IPS-18a (cell line): ENCODE measurements at regions not wholly inside any gene's neighbourhood (a gene's known extent, or its start where the extent isn't known, plus 50 kb on each side); places are given as distances from the start of the nearest gene placed in this dataset.
A peak's percentile ranks its signal among the peaks of the same experiment; 100 is the strongest.

ENCODE experiments used
- H3K27ac ChIP-seq: one replicate; pipeline ENCODE4 v1.5.1; 2013; ENCODE audit warnings: low read length
- H3K27me3 ChIP-seq: one replicate; pipeline ENCODE4 v1.6.1; 2013; ENCODE audit warnings: mild to moderate bottlenecking, low read length; ENCODE audit not compliant: control insufficient read depth, insufficient read depth
- H3K36me3 ChIP-seq: one replicate; pipeline ENCODE4 v1.6.1; 2013; ENCODE audit warnings: low read depth, low read length; ENCODE audit not compliant: control insufficient read depth
- H3K4me1 ChIP-seq: one replicate; pipeline ENCODE4 v1.6.1; 2013; ENCODE audit warnings: low read depth, low read length; ENCODE audit not compliant: control insufficient read depth
- H3K4me3 ChIP-seq: one replicate; pipeline ENCODE4 v1.5.1; 2013; ENCODE audit warnings: low read length
- H3K9ac ChIP-seq: one replicate; pipeline ENCODE4 v1.6.1; 2013; ENCODE audit warnings: mild to moderate bottlenecking, low read length, moderate library complexity
- H3K9me3 ChIP-seq: one replicate; pipeline ENCODE4 v1.6.1; 2013; ENCODE audit warnings: low read depth, low read length; ENCODE audit not compliant: control insufficient read depth

GRCh38 chr6:141153563-141153962 lies 979.2 kb upstream of the GJE1 start:
- Histone ChIP-seq H3K27me3 (no peaks in the 10 kb centered on the region), H3K27ac (peak overlapping the region; percentile 96), H3K9ac (peak overlapping the region; percentile 74), H3K36me3 (no peaks in the 10 kb centered on the region), H3K4me1 (peaks cover 15% of the 10 kb centered on the region), H3K9me3 (peaks cover 13% of the 10 kb centered on the region), H3K4me3 (peak overlapping the region; percentile 30)

DNA sequence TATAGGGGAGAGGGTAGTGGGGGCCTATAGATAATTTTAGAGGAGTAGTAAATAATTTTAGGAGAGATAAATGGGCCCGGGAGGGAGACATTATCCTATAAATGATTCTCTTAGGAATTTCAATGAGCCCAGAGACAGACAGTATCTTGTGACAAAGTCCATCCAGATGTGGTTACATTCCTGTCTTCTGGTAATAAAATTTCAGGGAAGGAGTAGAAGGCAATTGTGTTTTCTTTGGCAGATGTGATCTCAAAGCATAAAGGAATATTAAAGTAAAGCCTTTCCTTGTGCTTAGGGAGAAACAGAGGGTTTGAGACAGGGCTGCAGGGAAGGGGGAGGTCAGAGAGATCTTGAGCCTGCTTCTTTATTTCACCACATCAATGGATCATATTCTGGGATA lies 979.8 kb upstream of the GJE1 start:
- peak overlapping the region; percentile 96 for H3K27ac ChIP-seq
- peak overlapping the region; percentile 27 for H3K4me3 ChIP-seq
- H3K27me3 ChIP-seq, result no peaks in the 10 kb centered on the region
- H3K4me1 ChIP-seq, result peaks cover 15% of the 10 kb centered on the region
- H3K36me3 ChIP-seq, result no peaks in the 10 kb centered on the region
- peaks cover 13% of the 10 kb centered on the region for H3K9me3 ChIP-seq
- H3K9ac ChIP-seq, result peak overlapping the region; percentile 74

- Histone ChIP-seq H3K27ac (peak overlapping the region; percentile 64), H3K4me1 (peaks cover 15% of the 10 kb centered on the region), H3K36me3 (no peaks in the 10 kb centered on the region), H3K9ac (no peak overlapping the region), H3K4me3 (no peak overlapping the region), H3K27me3 (no peaks in the 10 kb centered on the region), H3K9me3 (peaks cover 13% of the 10 kb centered on the region)
Measured at GRCh38 chr6:141151710-141152417, 980.9 kb upstream of the GJE1 start.

- no peaks in the 10 kb centered on the region for H3K36me3 ChIP-seq
- no peak overlapping the region for H3K27ac ChIP-seq
- H3K9ac ChIP-seq, result no peak overlapping the region
- H3K4me3 ChIP-seq, result no peak overlapping the region
- no peaks in the 10 kb centered on the region for H3K4me1 ChIP-seq
- no peaks in the 10 kb centered on the region for H3K9me3 ChIP-seq
- H3K27me3 ChIP-seq, result no peaks in the 10 kb centered on the region
Measured at GRCh38 chr6:141141870-141142269, 990.9 kb upstream of the GJE1 start.

DNA sequence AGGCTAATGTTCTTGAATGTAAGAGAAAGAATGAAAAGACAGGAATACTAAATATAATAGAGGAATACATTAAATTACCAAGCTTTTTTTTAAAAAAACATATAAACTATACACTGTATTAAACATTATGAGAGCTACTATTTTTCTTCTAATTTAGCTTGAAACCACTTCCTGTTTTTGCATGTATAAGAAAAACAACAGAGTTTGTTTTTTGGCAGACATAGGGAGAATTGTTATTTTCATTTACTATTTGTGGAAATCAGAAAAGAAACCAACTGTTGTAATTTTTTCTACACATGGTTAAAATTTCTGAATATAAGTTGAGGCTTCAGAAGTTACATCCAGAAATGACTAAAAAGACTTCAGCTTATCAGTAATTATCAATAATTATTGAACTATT lies 991.8 kb upstream of the GJE1 start:
- H3K36me3 ChIP-seq, result no peaks in the 10 kb centered on the region
- H3K4me1 ChIP-seq, result no peaks in the 10 kb centered on the region
- no peak overlapping the region for H3K4me3 ChIP-seq
- H3K27me3 ChIP-seq, result no peaks in the 10 kb centered on the region
- no peak overlapping the region for H3K9ac ChIP-seq
- H3K27ac ChIP-seq, result no peak overlapping the region
- H3K9me3 ChIP-seq, result no peaks in the 10 kb centered on the region

DNA sequence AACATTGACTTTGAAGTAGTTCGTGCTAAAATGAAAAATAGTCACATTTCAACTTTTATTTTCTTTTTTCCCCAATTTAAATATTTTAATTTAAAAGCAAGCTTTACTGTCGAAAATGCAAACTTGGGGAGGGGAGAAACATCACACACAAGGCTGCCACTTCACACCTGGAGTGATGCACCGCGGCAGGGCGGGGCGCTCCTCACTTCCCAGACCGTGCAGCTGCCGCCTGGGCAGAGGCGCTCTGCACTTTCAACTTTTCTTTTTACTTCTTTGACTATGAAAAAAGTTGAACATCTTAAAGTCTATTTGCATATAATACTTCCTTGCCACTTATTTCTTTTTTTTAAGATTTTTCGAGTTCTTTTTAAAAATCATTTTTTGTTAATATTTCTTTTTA lies 993.3 kb upstream of the GJE1 start:
- Histone ChIP-seq H3K36me3 (no peaks in the 10 kb centered on the region), H3K4me3 (no peak overlapping the region), H3K27me3 (no peaks in the 10 kb centered on the region), H3K27ac (no peak overlapping the region), H3K9me3 (no peaks in the 10 kb centered on the region), H3K4me1 (no peaks in the 10 kb centered on the region), H3K9ac (no peak overlapping the region)

DNA sequence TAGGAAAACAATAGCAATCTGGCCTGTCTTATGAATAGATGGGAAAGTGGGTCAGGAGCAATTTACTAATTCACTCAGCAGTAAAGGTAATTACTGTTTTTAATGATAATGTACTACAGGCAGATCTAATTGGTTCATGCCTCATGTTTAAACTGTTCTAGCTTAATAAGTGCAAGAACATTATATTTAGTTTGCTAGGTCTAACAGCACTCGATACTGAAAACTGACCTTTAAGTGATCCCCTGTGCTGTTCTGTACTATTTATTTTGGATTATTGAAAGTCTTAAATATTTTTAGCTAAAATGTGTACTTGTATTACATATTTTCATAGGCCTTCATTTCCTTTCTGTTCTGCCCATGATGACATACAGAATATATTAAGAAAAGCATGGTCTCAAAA lies 998.0 kb upstream of the GJE1 start:
- H3K4me1 ChIP-seq, result no peaks in the 10 kb centered on the region
- H3K36me3 ChIP-seq, result no peaks in the 10 kb centered on the region
- H3K27me3 ChIP-seq, result no peaks in the 10 kb centered on the region
- no peak overlapping the region for H3K9ac ChIP-seq
- H3K9me3 ChIP-seq, result no peaks in the 10 kb centered on the region
- H3K4me3 ChIP-seq, result no peak overlapping the region
- no peak overlapping the region for H3K27ac ChIP-seq

DNA sequence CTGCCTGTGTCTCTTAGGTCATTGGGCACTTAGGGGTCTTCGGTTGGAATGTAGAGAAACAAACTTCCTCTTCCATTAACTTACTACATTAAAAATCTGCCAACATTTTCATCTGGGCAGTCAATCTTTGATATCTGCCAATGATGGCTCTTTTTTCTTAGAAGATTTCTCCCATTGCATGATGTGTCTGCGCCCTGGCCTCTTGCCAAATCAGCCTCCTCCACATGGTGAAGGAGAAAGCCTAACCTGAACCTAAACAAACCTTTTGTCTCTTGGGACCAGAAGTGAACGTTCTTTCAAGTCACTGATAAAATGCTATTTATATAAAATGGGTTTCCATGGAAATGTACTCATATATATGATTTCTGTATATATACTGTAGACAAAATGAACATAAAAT lies 998.9 kb upstream of the GJE1 start:
- Histone ChIP-seq H3K27ac (no peak overlapping the region), H3K4me3 (no peak overlapping the region), H3K9ac (no peak overlapping the region), H3K9me3 (no peaks in the 10 kb centered on the region), H3K36me3 (no peaks in the 10 kb centered on the region), H3K4me1 (no peaks in the 10 kb centered on the region), H3K27me3 (no peaks in the 10 kb centered on the region)

DNA sequence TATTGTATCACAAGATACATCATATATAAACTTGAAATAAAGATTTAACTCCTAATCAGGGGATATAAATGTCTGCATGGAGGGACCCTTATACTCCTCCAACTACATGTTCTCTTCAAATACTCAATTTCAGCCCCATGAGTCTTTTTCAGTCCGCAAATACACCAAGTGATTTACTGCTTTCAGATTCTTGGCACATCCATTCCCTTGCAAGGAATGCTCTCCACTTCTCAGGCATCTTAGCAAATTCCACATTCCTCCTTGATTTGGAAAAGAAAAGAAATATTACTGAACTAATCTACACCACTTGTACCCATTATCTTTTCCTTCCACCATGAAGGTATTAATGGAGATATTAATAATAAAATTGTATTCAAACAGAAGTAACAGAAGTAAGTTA lies 999.4 kb upstream of the GJE1 start:
- no peak overlapping the region for H3K27ac ChIP-seq
- H3K9ac ChIP-seq, result no peak overlapping the region
- no peak overlapping the region for H3K4me3 ChIP-seq
- no peaks in the 10 kb centered on the region for H3K4me1 ChIP-seq
- H3K36me3 ChIP-seq, result no peaks in the 10 kb centered on the region
- H3K27me3 ChIP-seq, result no peaks in the 10 kb centered on the region
- no peaks in the 10 kb centered on the region for H3K9me3 ChIP-seq

- H3K4me1 ChIP-seq, result no peaks in the 10 kb centered on the region
- no peak overlapping the region for H3K27ac ChIP-seq
- H3K27me3 ChIP-seq, result no peaks in the 10 kb centered on the region
- no peaks in the 10 kb centered on the region for H3K9me3 ChIP-seq
- no peak overlapping the region for H3K4me3 ChIP-seq
- H3K9ac ChIP-seq, result no peak overlapping the region
- no peaks in the 10 kb centered on the region for H3K36me3 ChIP-seq
Measured at GRCh38 chr6:141131616-141132015, 1001.1 kb upstream of the GJE1 start.

DNA sequence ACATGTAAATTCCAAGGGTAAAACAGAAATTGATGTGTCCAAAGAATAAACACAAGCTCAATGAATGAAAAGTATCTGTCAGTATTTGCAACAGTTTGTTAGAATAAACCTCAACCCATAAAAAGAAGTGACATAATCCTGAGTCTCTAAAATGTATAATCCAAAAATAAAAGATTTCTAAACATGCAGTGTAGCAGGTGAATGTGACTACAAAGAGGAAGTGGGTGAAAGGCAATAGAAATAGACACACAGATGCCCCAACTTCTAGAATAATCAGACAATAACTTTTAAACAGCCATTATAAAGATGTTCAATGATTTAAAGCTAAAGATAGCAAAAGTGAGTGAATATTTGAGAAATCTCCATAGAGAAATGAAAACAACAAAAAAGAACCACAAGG lies 1009.2 kb upstream of the GJE1 start:
- Histone ChIP-seq H3K27me3 (no peaks in the 10 kb centered on the region), H3K4me3 (no peak overlapping the region), H3K27ac (no peak overlapping the region), H3K36me3 (no peaks in the 10 kb centered on the region), H3K4me1 (no peaks in the 10 kb centered on the region), H3K9me3 (no peaks in the 10 kb centered on the region), H3K9ac (no peak overlapping the region)

DNA sequence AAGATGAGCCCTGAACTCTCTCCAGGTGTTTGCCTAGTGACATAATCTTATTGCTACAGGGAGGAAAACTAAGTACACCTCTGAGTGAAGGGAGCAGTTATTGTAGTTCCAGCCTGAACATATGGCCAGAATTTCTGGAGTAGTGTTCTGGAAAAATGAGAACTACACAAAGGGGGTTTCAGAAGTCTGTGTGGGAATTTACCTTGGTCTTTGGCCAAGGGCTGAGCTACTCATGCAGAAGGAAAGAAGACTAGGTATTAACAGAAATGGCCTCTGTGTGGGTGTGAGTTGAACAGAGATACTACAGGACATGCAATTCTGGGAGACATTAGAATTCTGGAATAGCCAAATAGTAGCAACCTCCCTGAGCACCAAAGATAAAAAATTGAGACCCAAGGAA lies 1009.7 kb upstream of the GJE1 start:
- Histone ChIP-seq H3K9ac (no peak overlapping the region), H3K27ac (no peak overlapping the region), H3K4me1 (no peaks in the 10 kb centered on the region), H3K27me3 (no peaks in the 10 kb centered on the region), H3K4me3 (no peak overlapping the region), H3K9me3 (no peaks in the 10 kb centered on the region), H3K36me3 (no peaks in the 10 kb centered on the region)
